Lower leg skin (tissue), 3 donors: ENCODE measurements at regions not wholly inside any gene's neighbourhood (a gene's known extent, or its start where the extent isn't known, plus 50 kb on each side); places are given as distances from the start of the nearest gene placed in this dataset.

Experiments
- POLR2A ChIP-seq, 2 donors: fragments of 450-650 bp; IDR thresholded peaks; one replicate each; pipeline ENCODE4 v1.6.1; 2016 to 2017; ENCODE audit warnings: antibody characterized with exemption in 2 of 2, mild to moderate bottlenecking in 1 of 2, moderate library complexity in 1 of 2
- TF ChIP-seq, protein P1 (sequence below), 3 donors: fragments of 450-650 bp; IDR thresholded peaks; one replicate each; pipeline ENCODE4 v1.5.1; 2016; ENCODE audit warnings: antibody characterized with exemption in 3 of 3, mild to moderate bottlenecking in 3 of 3, moderate library complexity in 2 of 3

DNA sequence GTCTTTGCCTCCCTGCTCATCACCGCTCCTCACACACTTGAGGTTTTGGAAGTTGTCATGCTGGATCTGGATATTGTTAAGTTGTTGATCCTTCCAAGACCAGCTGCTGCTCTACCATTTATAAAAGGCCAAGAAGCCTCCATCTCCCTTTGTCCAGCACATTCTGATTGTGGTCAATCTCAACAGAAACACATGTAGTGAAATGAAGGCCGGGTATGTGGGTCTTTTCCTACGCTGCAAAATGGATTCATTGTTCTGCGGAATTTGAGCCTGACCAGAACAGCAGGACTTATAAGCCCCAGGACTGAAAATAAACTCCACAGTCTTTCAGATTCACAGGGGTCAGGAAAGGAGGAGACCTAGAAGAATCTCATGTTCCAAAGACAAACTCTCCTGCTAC, 238.4 kb downstream of the CMPK2 start:
- TF ChIP-seq, protein P1, sequence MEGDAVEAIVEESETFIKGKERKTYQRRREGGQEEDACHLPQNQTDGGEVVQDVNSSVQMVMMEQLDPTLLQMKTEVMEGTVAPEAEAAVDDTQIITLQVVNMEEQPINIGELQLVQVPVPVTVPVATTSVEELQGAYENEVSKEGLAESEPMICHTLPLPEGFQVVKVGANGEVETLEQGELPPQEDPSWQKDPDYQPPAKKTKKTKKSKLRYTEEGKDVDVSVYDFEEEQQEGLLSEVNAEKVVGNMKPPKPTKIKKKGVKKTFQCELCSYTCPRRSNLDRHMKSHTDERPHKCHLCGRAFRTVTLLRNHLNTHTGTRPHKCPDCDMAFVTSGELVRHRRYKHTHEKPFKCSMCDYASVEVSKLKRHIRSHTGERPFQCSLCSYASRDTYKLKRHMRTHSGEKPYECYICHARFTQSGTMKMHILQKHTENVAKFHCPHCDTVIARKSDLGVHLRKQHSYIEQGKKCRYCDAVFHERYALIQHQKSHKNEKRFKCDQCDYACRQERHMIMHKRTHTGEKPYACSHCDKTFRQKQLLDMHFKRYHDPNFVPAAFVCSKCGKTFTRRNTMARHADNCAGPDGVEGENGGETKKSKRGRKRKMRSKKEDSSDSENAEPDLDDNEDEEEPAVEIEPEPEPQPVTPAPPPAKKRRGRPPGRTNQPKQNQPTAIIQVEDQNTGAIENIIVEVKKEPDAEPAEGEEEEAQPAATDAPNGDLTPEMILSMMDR (IDR thresholded peaks at IDR 0.05): no peak
- no peak for TF ChIP-seq POLR2A (IDR thresholded peaks at IDR 0.05)
